ENCODE measurements at regions not wholly inside any gene's neighbourhood (a gene's known extent, or its start where the extent isn't known, plus 50 kb on each side); places are given as distances from the start of the nearest gene placed in this dataset.

GRCh38 chr5:18394443-18394804 is 760.2 kb downstream of the TAF11L14 start:
- Histone ChIP-seq H3K79me2 (ENCODE audit: control insufficient read depth, insufficient read depth, low read length) (no peaks in the 10 kb centered on the region), H4K20me1 (replicated peaks; ENCODE audit: control insufficient read depth, insufficient read depth, low read length) (no peaks in the 10 kb centered on the region), H3K9ac (ENCODE audit: insufficient read depth in 1 of 2, low read depth in 2 of 2, low read length in 2 of 2) (no peak overlapping the region), H3K4me1 (replicated peaks in 1 of 2; ENCODE audit: control insufficient read depth in 2 of 2, insufficient read depth in 2 of 2, low read length in 2 of 2) (no peaks in the 10 kb centered on the region), H3K36me3 (ENCODE audit: control insufficient read depth, insufficient read depth, low read length) (no peaks in the 10 kb centered on the region), H3K27ac (ENCODE audit: extremely low read depth, low read depth, low read length) (no peak overlapping the region), H3K4me3 (no peak overlapping the region), H3K4me2 (ENCODE audit: insufficient read depth, low read length) (no peak overlapping the region), H3K9me3 (replicated peaks; ENCODE audit: control insufficient read depth, insufficient read depth, low read depth, low read length) (no peaks in the 10 kb centered on the region), H2AFZ (ENCODE audit: low read depth, low read length) (no peak overlapping the region), H3K27me3 (ENCODE audit: control insufficient read depth in 2 of 2, insufficient read depth in 2 of 2, low read length in 2 of 2) (no peaks in the 10 kb centered on the region), H3K9me1 (ENCODE audit: control insufficient read depth, insufficient read depth, low read length) (no peaks in the 10 kb centered on the region)
- 0% methylated on average over 4 of the region's 4 CpGs for WGBS (ENCODE audit: insufficient coverage, low coverage, missing lambda C conversion rate)
- no peak for TF ChIP-seq TAL1 (IDR thresholded peaks at IDR 0.05)
- TF ChIP-seq ZNF140 (CRISPR knock-in tag; IDR thresholded peaks at IDR 0.05), result no peak
- TF ChIP-seq, protein P1, sequence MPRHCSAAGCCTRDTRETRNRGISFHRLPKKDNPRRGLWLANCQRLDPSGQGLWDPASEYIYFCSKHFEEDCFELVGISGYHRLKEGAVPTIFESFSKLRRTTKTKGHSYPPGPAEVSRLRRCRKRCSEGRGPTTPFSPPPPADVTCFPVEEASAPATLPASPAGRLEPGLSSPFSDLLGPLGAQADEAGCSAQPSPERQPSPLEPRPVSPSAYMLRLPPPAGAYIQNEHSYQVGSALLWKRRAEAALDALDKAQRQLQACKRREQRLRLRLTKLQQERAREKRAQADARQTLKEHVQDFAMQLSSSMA (CRISPR knock-in tag; IDR thresholded peaks at IDR 0.05), result no peak
- TF ChIP-seq RB1 (IDR thresholded peaks at IDR 0.05; ENCODE audit: low read depth), result no peak
- ATAC-seq (no peak), DNase-seq (ENCODE audit: extremely low read depth in 1 of 4, low spot score in 3 of 4) (no peak), FAIRE-seq (no peak)
- no TSS peak for BruUV-seq (replicated peaks)
- intact Hi-C loops (cut with micrococcal nuclease) (loop anchor here (1.0 kb wide), 1 partner anchor 304 kb away; no protein-coding TSS in a partner anchor), in situ Hi-C loops (cut with MboI) (no loop called here)
- ChIA-PET CTCF (ENCODE audit: low intra/inter-chr PET ratio) (interaction anchor here (0.7 kb wide), 1 partner anchor 14 kb away, joined by 4 read pairs; no protein-coding TSS in a partner anchor), POLR2A (no interaction called here)

DNA sequence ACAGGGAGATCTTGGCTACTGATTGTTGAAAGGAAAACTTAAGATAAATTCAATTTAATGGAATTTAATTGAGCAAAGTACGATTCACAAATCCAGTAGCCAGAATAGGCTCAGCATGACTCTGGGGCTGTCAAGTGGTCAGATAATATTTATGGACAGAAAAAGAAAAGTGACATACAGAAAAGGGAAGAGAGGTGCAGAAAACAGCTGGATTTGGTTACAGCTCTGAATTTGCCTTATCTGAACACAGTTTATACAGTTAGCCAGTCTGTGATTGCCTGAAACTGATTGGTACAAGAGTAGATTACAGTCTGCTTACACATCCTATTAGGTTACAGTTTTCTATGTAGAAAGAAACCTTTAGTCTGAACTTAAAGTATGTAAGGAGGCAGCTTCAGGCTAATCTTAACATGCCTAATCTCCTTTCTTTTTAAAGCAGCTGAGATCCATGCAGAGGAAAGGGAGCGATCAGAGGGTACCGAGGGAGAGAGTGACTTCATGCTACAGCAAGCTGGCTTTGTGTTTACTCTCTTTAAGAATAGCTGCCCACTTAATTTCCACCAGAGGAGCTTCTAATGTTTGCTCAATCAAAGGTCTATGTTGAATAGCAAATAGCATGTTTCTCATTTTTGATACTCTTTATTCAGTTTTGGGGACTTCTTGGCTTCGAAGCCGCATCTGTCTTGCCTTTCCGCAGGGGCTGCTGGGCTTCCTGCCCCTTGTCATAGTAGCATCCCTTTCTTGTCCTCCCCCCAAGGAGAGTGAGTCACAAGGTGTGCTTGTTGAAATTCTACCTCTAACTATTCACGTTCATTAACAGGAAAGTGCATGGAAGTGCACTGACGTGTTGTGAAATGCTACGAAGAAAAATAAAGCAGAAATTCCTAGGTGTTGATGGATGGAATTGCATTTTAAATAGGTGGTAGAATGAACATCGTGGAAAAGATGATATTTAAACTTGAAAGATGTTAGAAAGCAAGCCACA is 761.2 kb downstream of the TAF11L14 start:
- POLR2A ChIA-PET, result no interaction called here
- Histone ChIP-seq H3K27ac (ENCODE audit: extremely low read depth, low read depth, low read length) (no peak overlapping the region), H3K9me1 (ENCODE audit: control insufficient read depth, insufficient read depth, low read length) (no peaks in the 10 kb centered on the region), H3K4me2 (ENCODE audit: insufficient read depth, low read length) (no peak overlapping the region), H4K20me1 (replicated peaks; ENCODE audit: control insufficient read depth, insufficient read depth, low read length) (no peaks in the 10 kb centered on the region), H3K4me3 (no peak overlapping the region), H3K79me2 (ENCODE audit: control insufficient read depth, insufficient read depth, low read length) (no peaks in the 10 kb centered on the region), H3K27me3 (ENCODE audit: control insufficient read depth in 2 of 2, insufficient read depth in 2 of 2, low read length in 2 of 2) (no peaks in the 10 kb centered on the region), H3K36me3 (ENCODE audit: control insufficient read depth, insufficient read depth, low read length) (no peaks in the 10 kb centered on the region), H3K9ac (ENCODE audit: insufficient read depth in 1 of 2, low read depth in 2 of 2, low read length in 2 of 2) (no peak overlapping the region), H3K4me1 (replicated peaks in 1 of 2; ENCODE audit: control insufficient read depth in 2 of 2, insufficient read depth in 2 of 2, low read length in 2 of 2) (no peaks in the 10 kb centered on the region), H3K9me3 (replicated peaks; ENCODE audit: control insufficient read depth, insufficient read depth, low read depth, low read length) (no peaks in the 10 kb centered on the region), H2AFZ (ENCODE audit: low read depth, low read length) (no peak overlapping the region)
- CTCF ChIA-PET (ENCODE audit: low intra/inter-chr PET ratio), result no interaction called here
- ATAC-seq (no peak), FAIRE-seq (no peak), DNase-seq (ENCODE audit: extremely low read depth in 1 of 4, low spot score in 3 of 4) (no peak)
- no TSS peak for BruUV-seq (replicated peaks)
- 0% methylated on average over 10 of the region's 10 CpGs for WGBS (ENCODE audit: insufficient coverage, low coverage, missing lambda C conversion rate)
- in situ Hi-C loops (cut with MboI) (no loop called here), intact Hi-C loops (cut with micrococcal nuclease) (no loop called here)
- TF ChIP-seq ZBTB1 (CRISPR knock-in tag; IDR thresholded peaks at IDR 0.05; ENCODE audit: borderline replicate concordance, low read depth) (no peak), CCNT2 (IDR thresholded peaks at IDR 0.05; ENCODE audit: borderline replicate concordance, extremely low read depth, insufficient read length, low read depth, low read length) (no peak), TAF1 (IDR thresholded peaks at IDR 0.05; ENCODE audit: control insufficient read depth, extremely low read depth, insufficient read depth, low read length, severe bottlenecking) (no peak), POLR2AphosphoS5 (IDR thresholded peaks at IDR 0.05; ENCODE audit: control insufficient read depth, insufficient read depth, low read depth, low read length) (no peak), ADNP (tag; IDR thresholded peaks at IDR 0.05) (no peak), SMARCA5 (IDR thresholded peaks at IDR 0.05) (no peak), ZNF764 (CRISPR knock-in tag; IDR thresholded peaks at IDR 0.05; ENCODE audit: low read depth) (no peak), ATF7 (IDR thresholded peaks at IDR 0.05) (no peak), KAT2B (IDR thresholded peaks at IDR 0.05; ENCODE audit: low read depth, low read length) (no peak), MCM7 (IDR thresholded peaks at IDR 0.05) (no peak)
- TF ChIP-seq, protein P2, sequence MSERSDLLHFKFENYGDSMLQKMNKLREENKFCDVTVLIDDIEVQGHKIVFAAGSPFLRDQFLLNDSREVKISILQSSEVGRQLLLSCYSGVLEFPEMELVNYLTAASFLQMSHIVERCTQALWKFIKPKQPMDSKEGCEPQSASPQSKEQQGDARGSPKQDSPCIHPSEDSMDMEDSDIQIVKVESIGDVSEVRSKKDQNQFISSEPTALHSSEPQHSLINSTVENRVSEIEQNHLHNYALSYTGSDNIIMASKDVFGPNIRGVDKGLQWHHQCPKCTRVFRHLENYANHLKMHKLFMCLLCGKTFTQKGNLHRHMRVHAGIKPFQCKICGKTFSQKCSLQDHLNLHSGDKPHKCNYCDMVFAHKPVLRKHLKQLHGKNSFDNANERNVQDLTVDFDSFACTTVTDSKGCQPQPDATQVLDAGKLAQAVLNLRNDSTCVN (CRISPR knock-in tag; IDR thresholded peaks at IDR 0.05), result no peak
